Ureter (tissue), 1 donor: ENCODE measurements at regions not wholly inside any gene's neighbourhood (a gene's known extent, or its start where the extent isn't known, plus 50 kb on each side); places are given as distances from the start of the nearest gene placed in this dataset.
"Not testable (repeated sequence)": the region's sequence is repeated elsewhere in the genome, so short reads cannot be mapped to it uniquely, and the experiment has no call there.

Experiments used
- DNase-seq: peaks from one replicate; pipeline ENCODE4 v3.0.0-alpha.2; 2020; ENCODE audit warnings: low spot score
- donor health status: DM: yes; HTN: yes; CAD: no.

DNA sequence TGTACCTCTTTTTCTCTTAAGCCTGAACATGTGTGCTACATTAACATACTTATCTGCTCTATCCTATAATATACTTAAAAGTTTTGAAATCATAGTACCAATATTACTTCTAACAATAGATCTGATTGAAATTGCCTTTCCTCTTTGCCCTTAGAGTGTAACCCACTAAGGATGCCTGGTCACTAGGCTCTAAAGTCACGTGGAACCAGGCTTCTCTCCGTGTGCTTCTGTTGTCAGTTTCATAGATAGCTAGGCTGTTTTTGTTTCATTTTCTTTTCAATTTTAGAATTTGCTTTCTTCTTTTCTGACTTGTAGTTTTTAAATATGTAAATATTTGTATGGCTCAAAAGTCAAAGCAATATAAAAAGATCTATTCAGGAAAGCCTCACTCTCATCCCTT lies 100.5 kb upstream of the PZP start:
- DNase-seq: not testable (repeated sequence)

GRCh38 chr12:9308163-9308562 lies 100.0 kb upstream of the PZP start:
- not testable (repeated sequence) for DNase-seq

GRCh38 chr12:9307255-9307654 lies 99.1 kb upstream of the PZP start:
- DNase-seq: not testable (repeated sequence)

- DNase-seq: not testable (repeated sequence)
Observed at GRCh38 chr12:9306004-9306403, 97.8 kb upstream of the PZP start.

DNA sequence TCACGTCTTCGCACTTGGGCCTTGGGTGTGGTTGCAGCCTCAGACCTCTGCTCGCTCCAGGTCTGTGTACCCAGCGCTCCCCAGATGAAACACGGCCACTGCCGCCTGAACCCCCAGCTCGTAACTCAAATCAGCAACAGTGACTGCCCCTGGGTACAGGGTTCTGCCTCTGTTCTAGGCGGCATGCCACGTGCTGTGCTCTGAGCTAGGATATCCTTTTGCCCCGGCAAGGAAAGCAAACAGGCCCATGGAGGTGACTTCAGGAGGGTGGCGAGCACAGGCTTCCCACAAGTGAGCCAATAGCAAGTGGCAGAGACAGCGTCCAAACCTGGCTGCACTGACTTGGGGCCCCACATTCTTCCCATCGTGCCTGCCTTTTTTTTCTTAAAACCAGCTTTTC lies 96.3 kb upstream of the PZP start:
- DNase-seq: not testable (repeated sequence)

- DNase-seq: not testable (repeated sequence)
Observed at GRCh38 chr12:9295872-9296271, 87.7 kb upstream of the PZP start.

- not testable (repeated sequence) for DNase-seq
Observed at GRCh38 chr12:9294072-9294620, 86.0 kb upstream of the PZP start.

- not testable (repeated sequence) for DNase-seq
Observed at GRCh38 chr12:9293391-9293790, 85.2 kb upstream of the PZP start.

GRCh38 chr12:9289984-9290383 lies 81.8 kb upstream of the PZP start:
- DNase-seq: not testable (repeated sequence)

DNA sequence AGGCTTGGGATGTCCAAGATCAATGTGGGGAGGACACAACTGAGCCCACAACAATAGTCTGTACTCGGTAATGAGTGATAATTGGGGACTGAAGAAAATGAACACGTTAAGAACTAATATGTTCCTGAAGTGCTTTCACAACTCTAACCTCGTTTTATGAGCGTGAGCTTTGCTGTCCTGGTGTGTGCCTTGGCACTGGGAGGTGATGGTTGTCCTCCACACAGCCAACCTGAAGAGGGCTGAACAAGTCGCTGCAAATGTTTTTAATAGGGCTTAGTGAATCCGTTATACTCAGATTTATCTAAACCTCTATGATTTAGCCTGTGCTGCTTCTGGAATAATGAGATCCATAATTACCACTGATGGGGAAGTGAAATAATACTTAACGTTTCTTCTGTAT lies 76.5 kb upstream of the PZP start:
- DNase-seq: not testable (repeated sequence)

DNA sequence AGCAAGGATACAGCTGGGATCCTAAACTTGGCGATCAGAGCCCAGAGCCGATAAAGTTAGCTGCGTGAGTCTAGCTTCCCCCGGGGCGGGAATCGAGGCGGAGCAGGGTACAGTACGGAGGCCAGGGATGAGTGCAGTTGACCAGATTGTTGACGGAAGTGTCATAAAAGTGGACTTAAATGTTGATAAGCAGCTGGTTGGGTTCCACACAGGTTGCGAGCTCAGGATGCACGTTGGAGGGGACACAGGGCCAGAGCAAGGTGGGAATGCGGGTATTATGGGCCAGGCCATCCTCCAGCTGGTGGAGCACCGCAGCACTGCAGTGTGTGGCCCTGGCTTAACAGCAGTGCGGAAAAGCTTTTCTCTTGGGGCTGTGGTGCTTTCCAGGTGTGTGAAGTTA lies 76.0 kb upstream of the PZP start:
- not testable (repeated sequence) for DNase-seq

DNA sequence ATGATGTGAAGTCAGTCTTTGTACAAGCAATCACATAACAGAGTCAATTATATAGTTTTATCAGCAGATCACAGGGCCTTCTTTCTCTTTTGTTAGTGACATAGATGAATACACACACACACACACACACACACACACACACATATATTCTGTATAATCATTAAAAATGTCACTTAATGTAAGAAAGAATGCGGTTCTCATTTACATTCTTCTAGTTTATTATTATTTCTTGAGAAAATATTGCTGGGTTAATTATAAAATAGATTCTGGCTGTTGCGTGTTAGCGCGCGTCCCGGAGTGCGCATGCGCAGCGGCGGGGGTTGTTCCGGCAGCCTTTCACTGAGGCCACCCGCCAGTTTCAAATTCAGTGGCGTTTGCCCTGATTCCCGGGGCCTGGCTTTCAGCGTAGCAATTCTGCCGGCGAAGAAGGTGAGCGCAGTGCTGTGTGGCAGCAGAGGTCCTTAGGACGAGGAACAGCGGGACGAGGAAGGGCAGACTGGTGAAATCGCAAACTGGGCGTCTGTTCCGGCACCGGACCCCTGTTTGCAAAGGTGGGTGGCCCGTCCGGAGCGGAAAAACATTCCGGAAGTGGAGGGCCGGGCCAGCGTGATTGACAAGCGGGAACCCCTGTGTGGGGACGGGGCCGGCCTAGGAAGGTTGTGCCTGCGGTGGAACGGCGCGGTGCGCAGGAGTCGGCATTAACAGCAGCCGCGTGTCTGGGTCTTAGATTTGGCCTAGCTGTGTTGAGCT lies 75.3 kb upstream of the PZP start:
- DNase-seq: peak; percentile 57

DNA sequence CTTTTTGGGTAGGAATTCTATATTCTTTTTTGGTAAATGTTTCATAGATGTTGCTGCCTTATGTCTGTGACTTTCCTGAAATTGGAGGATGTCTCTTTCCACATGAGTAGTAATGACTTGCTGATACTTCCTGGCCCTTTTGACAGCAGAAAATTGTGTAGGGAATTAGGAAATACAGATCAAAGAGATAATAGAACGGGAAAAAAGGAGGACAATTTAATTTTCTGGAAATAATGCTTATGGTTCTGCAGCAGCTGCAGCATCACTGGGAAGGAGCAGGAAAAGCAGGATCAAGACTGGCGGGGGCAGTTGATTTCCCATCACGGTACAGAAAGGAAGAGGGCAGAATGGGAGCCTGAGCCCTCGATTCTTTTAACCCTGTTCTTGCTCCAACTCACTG lies 68.8 kb upstream of the PZP start:
- no peak for DNase-seq

- no peak for DNase-seq
Observed at GRCh38 chr12:9273276-9273675, 65.1 kb upstream of the PZP start.

- DNase-seq: no peak
Observed at GRCh38 chr12:9271875-9272274, 63.7 kb upstream of the PZP start.

- no peak for DNase-seq
Observed at GRCh38 chr12:9264546-9264945, 56.4 kb upstream of the PZP start.

- no peak for DNase-seq
Observed at GRCh38 chr12:9260931-9261330, 52.7 kb upstream of the PZP start.

DNA sequence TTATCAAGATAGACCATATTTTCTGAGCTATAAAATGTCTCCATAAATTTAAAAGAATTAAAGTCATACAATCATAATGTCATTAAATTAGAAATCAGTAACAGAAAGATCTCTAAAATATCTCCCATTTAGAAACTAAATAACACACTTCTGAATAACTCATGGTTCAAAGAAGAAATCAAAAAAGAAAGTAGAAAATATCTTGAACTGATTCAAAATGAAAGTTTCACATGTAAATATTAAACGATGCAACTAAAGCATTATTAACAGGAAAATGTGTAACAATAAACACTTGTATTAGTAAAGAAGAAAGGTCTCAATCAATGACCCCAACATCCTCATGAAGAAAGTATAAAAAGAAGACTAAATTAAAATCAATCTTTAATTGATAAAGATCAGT lies 50.5 kb upstream of the PZP start:
- no peak for DNase-seq
